AG09319 (cell line): ENCODE measurements at regions not wholly inside any gene's neighbourhood (a gene's known extent, or its start where the extent isn't known, plus 50 kb on each side); places are given as distances from the start of the nearest gene placed in this dataset.
"Not testable (repeated sequence)": the region's sequence is repeated elsewhere in the genome, so short reads cannot be mapped to it uniquely, and the experiment has no call there.

ENCODE experiments used
- DNase-seq: peaks from one replicate; pipeline ENCODE4 v3.0.0-alpha.2; 2010; ENCODE audit warnings: low read depth; ENCODE audit errors: extremely low read depth
- TF ChIP-seq, protein P1 (sequence below): IDR thresholded peaks from 2 replicates; pipeline ENCODE4 v1.5.1; 2011; ENCODE audit warnings: low read depth, mild to moderate bottlenecking, inconsistent platforms, low read length, moderate library complexity

- no peak for DNase-seq
- TF ChIP-seq, protein P1, sequence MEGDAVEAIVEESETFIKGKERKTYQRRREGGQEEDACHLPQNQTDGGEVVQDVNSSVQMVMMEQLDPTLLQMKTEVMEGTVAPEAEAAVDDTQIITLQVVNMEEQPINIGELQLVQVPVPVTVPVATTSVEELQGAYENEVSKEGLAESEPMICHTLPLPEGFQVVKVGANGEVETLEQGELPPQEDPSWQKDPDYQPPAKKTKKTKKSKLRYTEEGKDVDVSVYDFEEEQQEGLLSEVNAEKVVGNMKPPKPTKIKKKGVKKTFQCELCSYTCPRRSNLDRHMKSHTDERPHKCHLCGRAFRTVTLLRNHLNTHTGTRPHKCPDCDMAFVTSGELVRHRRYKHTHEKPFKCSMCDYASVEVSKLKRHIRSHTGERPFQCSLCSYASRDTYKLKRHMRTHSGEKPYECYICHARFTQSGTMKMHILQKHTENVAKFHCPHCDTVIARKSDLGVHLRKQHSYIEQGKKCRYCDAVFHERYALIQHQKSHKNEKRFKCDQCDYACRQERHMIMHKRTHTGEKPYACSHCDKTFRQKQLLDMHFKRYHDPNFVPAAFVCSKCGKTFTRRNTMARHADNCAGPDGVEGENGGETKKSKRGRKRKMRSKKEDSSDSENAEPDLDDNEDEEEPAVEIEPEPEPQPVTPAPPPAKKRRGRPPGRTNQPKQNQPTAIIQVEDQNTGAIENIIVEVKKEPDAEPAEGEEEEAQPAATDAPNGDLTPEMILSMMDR, result no peak
Measured at GRCh38 chr5:169385636-169386035, 84.7 kb upstream of the SLIT3 start.

GRCh38 chr5:169384661-169385060, 83.7 kb upstream of the SLIT3 start:
- TF ChIP-seq, protein P1, result no peak

GRCh38 chr5:169374761-169375160, 73.8 kb upstream of the SLIT3 start:
- TF ChIP-seq, protein P1, result no peak
- no peak for DNase-seq

More at GRCh38 chr5:169384661-169385060, 83.7 kb upstream of the SLIT3 start:
- DNase-seq, result no peak

- TF ChIP-seq, protein P1, result no peak
- no peak for DNase-seq
Measured at GRCh38 chr5:169374111-169374510, 73.2 kb upstream of the SLIT3 start.

GRCh38 chr5:169371801-169372200, 70.9 kb upstream of the SLIT3 start:
- DNase-seq, result not testable (repeated sequence)

GRCh38 chr5:169369130-169369529, 68.2 kb upstream of the SLIT3 start:
- no peak for DNase-seq

GRCh38 chr5:169367861-169368260, 66.9 kb upstream of the SLIT3 start:
- DNase-seq, result no peak
- TF ChIP-seq, protein P1, result no peak

More at GRCh38 chr5:169369130-169369529, 68.2 kb upstream of the SLIT3 start:
- TF ChIP-seq, protein P1, result no peak

DNA sequence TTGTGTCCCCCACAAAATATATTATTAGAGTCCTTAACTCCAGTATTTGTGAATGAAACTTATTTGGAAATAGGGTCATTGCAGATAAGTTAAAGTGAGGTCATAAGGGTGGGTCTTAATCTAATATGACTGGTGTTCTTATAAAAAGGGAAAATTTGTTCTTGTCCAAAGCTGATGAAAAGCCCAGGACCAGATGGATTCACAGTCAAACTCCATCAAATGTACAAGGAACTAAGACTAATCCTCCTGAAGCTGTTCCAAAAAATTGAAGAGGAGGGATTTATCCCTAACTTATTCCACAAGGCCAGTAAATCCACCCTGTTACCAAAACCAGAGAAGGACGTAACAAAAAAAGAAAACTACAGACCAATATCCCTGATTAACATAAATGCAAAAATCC, 56.4 kb upstream of the SLIT3 start:
- no peak for DNase-seq
- TF ChIP-seq, protein P1, result no peak
